CD4-positive, alpha-beta T cell treated with Interleukin-4 for 1 hour (primary cell): ENCODE measurements at regions not wholly inside any gene's neighbourhood (a gene's known extent, or its start where the extent isn't known, plus 50 kb on each side); places are given as distances from the start of the nearest gene placed in this dataset.
A peak's percentile ranks its signal among the peaks of the same experiment; 100 is the strongest.
"Not testable (repeated sequence)": the region's sequence is repeated elsewhere in the genome, so short reads cannot be mapped to it uniquely, and the experiment has no call there.

Experiments
- DNase-seq, 2 donors: peaks; one replicate each; pipeline ENCODE4 v3.0.0-alpha.2; 2020 to 2022

DNA sequence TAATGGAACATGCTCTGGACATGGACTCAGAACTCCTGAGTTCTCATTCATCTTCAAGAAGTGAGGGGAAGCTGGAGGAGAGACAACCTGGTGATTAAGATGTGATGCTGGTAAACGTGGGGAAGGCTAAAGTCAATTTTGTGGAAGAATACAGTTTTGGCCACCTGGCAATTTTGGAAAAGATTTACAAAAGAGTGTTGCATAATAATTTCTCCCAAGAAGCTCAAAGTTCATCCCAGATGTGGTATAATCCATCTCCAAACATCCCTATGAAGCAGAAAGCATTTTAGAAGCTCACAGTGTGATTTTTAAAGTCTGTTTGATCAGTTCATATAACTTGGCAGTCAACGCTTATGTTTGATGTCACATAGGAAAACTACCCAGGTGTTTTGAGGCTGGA is 208.7 kb downstream of the LMX1A start:
- DNase-seq = no peak

DNA sequence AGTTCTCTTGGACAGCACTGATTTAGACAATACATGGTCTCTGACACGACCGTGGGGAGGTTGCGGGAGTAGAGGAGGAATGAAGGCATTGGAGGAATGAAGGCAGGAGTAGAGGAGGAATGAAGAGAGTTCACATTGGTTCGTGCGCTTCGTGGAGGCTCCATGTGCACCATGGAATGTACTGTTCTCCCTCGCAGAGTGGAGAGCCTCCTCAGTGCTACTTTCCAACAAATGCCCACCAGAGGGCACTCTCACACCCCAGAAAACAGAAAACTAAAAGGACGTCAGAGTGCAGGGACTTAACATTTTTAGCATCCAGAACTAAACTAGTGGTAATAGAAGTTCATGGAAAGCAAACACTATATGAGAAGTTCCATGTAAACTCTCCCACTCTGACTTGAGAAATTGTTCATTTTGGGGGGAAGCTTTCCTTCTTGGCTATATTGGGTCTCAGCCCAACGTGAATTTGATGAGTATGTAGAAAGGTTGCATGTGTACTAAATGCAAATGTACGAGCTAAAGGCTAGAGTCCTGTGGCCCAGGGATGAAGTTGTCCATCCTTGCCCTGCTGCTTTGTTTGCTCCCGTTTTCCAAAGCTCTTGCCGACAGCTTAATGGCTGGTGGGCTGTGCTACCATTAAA is 211.6 kb downstream of the LMX1A start:
- DNase-seq = peak in 1 of 2 donors; percentile 8

DNA sequence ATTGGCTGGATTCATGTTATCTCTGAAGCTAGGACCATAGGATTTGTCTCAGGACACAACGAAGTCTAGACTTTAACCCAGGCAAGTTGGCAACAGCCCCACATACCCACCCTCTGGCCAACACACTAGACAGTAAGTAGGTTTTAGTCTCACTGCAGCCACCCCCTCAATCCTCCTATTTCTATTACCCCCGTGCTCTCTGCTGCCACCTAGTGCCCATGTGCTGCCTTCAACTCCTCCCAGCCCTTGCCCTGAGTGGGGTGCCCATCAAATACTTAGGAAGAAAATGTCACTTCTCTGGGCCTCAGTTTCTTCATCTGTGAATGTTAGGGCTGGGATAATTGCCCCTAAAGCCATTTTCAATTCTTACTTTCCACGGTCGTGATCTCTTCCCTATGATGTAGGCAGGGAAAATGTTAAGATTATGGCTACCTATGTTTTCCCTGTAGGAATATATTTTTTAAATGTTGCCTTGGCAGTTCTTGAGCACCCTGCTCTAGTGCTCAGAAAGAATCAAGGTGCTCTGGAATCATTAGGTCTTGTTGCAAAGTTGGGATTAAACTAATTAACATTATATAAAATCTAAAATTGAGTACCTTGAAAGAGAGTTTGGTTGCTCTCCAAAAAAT is 213.0 kb downstream of the LMX1A start:
- no peak for DNase-seq

DNA sequence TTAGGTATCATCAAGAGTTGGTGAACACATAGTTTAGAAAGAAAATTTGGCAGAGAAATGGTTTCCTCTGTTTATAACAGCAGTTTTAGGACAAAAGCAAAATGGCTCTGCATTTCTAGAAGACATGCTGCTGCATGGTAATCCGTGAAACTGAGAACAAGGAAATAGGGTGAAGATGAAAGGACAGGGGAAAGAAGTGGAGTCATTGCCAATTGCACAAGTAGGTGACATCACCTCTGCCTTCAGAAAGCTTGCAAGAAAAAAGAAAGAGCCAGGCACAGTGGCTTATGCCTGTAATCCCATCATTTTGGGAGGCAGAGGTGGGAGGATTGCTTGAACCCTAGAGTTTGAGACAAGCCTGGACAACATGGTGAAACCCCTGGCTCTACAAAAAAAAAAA is 217.6 kb downstream of the LMX1A start:
- DNase-seq = no peak

DNA sequence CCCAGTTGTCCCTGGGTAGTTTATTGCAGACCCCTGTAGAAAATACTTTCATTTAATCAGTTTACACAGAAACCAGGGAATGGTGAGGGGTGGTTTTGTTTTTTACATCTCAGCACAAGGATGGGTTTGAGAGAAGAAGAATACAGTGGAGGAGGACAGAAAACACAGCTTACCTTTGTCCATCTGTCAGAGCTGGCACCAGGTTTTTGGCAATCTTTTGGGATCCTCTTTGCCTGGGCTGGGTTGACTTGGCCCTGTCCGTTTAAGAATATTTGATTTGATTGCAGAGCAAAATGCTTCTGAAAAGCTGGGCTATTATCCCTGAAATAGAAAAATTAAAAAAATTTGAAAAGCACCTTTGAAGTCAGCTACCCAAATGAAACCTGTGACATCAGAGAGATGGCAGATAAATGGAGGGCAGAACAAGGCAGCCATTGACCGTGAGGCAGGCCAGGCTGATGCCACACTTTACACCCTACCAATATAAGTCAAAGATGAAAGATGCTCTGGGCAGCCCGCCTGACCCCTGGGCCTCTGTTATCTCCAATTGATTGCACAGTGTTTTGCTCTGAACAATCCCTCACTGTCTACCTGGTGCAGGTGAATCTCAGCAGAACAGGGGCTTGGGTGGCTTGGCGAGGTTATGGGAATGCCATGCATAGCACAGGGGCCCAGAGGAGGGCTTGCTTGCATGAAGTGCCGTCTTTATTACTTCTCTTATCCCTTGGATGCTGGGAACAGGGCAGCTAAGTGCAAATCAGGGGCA is 218.8 kb downstream of the LMX1A start:
- DNase-seq = no peak

DNA sequence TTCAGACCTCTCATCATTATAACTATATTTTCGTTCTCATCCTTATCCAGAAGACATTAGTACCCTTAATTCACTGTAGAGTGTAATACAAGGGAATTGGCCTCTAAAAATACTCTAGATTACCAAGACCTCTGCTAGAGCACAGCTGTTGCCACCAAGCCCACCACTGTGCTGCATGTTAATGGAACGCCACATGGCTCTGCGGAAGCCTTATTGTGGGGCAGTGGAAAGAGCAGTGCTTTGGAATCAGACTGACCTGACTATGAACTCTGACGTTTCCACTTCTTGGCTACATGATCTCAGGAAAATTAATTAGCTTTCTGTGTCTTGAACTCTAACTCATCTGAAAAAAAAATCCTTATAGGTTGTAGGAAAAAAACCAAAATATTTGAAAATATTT is 222.1 kb downstream of the LMX1A start:
- no peak for DNase-seq

DNA sequence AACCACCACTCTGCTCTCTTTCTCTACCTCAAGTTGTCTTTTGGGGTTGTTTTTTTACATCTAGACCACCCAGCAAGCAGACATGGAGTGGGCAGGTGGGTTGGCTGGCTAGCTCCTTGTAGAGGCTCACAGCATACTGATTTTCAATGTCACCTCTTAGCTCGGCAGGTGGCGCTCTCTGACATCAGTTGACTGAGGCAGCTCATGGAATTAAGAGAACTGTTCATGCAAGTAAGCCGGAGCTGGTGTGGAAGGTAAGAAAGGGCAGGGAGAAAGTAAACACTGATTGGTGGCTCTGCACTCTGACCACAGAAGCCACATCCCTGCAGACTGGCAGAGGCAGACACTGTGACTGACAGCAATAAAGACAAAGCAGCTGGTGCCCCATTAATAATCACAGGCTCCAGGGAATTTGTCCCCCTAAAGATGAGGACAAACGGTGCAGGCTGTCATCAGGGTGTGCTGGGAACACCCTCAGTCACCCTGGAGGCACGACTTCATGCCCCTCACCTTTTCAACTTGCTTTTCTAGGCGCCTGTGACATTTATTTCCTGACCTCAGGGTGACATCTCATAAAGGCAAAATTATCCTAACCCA is 226.8 kb downstream of the LMX1A start:
- no peak for DNase-seq

DNA sequence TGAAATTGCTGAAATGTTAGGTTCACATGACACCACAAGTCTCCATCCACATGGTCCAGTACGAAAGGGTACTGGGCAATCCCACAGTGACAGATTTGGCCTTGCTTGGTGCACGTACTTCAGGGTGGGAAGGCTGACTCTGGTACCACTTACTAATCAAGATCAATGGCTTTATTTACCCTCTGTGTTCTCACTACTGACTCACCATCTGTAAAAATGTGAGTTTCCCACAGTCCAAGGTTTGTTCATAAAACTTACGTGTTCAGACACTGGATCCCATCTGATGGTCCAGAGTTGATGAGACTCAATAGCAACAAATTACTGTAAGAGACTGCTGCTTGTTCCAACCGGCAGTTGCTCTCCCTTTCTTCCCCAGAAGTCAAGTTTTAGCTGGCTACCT is 231.7 kb downstream of the LMX1A start:
- DNase-seq = no peak

DNA sequence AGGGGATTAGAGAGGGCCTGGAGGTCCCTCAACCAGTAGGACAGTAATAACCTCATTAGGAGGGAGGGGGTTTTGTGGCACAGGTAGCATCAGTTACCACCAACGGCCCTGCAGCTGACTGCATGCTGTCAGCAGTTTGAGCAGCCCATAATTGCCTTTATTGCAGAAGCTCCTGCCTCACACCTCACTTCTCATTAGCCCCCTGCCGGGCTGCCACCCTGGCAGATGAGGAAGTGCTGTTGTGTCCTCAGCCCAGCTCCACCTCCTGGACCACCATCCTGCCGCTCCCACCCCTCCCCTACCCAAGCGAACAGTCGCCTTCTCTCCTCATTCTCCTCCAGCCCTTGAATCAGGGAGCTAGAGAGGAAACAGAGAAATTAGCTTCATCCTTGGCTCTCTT is 237.4 kb downstream of the LMX1A start:
- no peak for DNase-seq

DNA sequence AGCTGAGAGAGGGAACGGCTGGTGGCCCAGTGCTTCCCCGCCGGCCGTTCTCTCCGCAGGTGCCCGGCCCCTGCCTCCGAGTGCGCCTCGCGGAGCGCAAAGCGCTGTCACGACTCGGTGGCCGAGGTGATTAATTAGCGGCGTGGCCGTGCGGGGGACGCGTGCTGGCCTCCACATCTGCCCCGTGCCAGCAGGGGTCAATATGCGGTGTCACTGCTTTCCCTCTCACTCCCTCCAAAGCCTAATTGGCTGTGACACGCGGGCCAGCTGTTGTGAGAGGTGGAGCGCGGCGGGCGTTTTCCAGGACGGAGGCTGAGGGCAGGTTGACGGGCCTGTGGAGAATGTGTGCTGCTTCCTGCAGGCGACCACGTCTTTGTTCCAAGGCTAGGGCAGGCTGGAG is 239.0 kb downstream of the LMX1A start:
- no peak for DNase-seq

DNA sequence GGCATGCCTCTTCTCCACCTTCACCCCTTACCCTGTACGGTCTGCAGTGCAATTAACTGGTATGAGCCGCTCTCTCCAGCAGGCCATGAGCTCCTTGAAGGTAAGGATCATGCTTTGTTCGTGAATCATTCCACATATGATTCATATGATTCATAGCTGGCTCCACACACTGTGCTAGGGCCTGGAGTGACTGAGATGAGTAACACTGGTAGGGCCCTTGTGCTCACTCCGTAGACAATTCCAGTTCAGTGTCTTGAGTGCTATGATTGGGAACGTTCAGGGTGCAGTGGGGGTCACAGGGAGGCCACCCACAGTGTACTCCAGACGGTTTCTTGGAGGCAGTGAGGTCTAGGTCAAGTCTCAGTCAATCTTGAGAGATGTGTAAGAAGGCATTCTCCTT is 239.8 kb downstream of the LMX1A start:
- no peak for DNase-seq

DNA sequence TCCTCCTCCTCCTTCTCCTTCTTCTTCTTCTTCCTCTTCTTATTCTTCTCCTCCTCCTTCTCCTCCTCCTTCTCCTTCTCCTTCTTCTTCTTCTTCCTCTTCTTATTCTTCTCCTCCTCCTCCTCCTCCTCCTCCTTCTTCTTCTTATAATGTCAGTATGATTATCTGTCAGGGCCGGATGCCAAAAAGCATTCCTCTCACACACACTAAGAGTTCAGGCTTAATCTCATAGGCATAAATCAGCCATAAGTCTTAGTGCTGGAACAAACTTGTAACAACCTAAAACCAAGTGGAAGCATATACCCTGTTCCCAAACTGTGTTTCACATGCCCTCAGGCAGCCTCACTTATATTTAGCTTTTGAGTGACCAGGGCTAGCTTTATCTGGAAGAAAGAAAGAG is 240.3 kb downstream of the LMX1A start:
- DNase-seq = no peak

DNA sequence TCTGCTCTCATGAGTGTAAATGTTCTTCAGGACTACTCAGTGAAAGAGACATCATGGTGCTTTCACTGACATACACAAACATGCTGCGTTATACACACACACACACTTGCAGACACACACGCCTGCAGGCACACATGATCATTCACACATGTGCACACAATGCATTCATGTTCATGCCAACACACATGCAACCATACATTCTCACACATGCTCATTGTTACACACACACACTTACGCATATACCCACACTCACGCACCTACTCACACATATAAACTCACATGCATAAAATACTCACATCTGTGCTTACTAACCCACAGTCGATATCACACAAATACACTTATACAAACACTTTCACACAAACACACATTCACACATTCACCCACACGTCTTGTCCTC is 241.6 kb downstream of the LMX1A start:
- DNase-seq = no peak

DNA sequence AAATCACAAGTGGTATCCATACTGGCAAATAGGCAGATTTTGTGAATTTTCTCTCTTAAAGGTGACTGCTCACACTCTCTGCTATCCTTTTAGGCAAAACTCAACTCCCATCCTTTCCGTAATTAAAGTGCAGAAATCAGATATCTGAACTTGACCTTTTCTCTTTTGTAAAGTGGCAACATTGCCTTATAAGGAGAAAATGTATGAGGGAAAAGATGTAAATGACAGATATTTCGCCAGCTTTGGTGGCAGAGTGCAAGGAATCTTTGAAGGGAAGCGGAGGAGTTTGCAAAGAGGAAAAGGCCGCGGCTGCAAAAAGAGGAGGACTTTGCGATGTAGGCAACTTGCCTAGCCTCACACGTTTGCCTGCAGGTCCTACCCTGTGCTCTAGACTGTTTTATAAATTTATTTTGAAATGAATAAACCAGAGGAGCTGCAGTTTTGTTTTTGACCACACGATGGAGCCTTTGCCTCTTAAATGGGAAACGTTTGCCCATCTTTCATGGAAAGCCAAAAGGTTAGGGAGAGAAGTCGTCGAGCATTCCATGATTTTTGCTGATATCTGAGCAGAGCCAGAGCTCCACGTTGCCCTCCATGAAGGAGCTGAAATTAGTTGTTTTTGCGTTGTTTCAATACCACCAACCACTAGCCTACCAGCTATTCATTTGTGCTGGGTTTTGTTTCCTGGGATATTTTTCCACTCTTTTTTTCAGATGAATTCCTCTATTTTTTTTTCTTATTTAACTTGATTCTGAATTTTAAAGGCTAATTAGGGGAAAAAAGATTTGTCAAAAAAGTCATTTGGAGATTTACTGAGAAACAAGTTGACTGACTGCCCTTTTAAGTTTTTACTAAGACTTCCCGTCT is 242.3 kb downstream of the LMX1A start:
- no peak for DNase-seq

DNA sequence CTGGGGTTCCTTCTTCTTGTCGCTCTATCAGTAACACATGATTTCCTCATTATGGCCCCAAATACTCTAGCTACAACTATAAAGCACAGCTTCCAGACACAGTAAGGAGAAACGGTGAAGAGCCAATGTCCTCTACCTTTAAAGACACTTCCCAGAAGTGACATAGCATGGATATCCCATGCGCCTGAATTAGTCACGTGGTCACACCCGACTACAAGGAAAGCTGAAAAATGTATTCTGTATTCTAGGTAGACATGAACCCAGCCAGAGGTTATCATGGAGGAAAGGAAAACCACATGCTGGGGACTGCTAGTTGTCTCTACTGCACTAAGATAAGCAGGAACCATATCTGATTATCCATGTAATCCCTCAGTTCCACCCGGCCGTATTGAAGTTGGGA is 244.3 kb downstream of the LMX1A start:
- no peak for DNase-seq

DNA sequence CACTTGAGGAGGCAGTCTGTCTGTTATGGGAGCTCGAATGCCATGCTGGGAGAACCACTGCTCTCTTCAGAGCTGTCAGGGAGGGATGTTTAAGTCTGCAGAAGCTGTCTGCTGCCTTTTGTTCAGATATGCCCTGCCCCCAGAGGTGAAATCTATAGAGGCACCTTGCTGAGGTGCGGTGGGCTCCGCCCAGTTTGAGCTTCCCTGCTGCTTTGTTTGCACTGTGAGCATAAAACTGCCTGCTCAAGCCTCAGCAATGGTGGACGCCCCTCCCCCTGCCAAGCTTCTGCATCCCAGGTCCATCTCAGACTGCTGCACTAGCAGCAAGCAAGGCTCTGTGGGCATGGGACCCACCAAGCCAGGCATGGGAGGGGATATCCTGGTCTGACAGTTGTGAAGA is 247.5 kb downstream of the LMX1A start:
- DNase-seq = no peak

DNA sequence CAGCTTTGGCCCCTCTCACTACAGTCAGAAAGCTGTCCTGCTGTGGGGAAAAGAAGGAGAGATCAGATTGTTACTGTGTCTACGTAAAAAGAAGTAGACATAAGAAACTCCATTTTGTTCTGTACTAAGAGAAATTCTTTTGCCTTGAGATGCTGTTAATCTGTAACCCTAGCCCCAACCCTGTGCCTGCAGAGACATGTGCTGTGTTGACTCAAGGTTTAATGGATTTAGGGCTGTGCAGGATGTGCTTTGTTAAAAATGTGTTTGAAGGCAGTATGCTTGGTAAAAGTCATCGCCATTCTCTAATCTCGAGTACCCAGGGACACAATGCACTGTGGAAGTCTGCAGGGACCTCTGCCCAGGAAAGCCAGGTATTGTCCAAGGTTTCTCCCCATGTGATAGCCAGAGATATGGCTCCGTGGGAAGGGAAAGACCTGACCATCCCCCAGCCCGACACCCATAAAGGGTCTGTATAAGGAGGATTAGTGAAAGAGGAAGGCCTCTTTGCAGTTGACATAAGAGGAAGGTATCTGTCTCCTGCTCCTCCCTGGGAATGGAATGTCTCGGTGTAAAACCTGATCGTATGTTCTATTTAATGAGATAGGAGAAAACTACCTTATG is 263.9 kb downstream of the LMX1A start:
- DNase-seq = not testable (repeated sequence)

DNA sequence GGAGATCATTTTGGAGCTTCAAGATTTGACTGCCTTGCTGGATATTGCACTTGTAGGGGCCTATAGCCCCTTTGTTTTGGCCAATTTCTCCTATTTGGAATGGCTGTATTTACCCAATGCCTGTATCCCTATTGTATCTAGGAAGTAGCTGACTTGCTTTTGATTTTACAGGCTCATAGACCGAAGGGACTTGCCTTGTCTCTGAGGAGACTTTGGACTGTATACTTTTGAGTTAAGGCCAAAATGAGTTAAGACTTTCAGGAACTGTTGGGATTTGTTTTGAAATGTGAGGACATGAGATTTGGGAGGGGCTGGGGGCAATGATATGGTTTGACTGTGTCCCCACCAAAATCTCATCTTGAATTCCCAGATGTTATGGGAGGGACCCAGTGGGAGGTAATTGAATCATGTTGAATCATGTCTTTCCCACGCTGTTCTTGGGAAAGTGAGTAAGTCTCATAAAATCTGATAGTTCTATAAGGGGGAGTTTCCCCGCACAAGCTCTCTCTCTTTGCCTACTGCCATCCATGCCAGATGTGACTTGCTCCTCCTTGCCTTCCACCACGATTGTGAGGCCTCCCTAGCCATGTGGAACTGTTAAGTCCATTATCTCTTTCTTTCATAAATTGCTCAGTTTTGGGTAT is 276.1 kb downstream of the LMX1A start:
- DNase-seq = no peak

DNA sequence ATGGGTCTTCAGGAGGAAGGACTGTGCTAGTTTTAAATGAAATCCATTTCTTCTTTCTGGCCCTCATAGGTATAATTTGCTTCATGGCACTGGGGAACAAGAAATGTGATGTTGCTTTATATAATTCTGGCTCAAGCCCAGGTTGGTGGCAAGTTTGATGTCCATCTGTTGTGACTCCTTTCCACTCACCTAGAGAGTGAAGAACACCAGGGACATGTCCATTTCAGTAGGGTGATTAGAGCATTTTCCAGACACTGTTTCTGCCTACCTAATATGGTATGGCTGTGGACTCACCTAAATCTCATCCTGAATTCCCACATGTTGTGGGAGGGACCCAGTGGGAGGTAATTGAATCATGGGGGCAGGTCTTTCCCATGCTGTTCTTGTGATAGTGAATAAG is 278.1 kb downstream of the LMX1A start:
- DNase-seq = no peak

DNA sequence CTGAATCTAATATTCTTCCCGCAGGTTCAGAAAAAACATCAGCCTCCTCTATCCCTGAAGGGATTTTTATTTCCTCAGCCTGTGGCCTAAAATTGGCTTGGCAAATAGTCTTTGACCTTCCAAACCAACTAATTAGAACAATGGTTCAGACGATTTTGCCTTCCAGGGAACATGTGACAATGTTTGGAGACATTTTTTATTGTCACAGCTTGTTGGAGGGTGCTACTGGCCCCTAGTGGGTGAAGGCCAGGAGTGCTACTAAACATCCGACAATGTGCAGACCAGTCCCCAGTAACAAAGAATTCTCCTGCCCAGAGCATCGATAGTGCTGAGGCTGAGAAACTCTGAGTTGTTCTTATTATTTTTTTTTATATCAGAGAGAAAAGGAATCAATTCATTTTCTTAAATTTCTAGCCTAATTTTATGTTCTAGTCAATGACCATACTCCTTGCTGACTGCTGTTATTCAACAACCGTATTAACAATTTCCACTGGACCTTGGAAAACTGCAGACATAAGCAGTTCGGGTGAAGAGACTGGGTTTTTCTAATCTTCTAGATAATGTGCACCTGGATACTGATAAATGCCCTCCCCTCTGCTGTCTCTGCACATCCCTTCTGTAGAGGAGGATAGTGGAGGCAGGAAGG is 280.7 kb downstream of the LMX1A start:
- DNase-seq = no peak
